Common myeloid progenitor, CD34-positive (primary cell): ENCODE measurements at regions not wholly inside any gene's neighbourhood (a gene's known extent, or its start where the extent isn't known, plus 50 kb on each side); places are given as distances from the start of the nearest gene placed in this dataset.

Experiments
- CTCF ChIA-PET: fragments of 350-600 bp; sonication (Branson Sonifier 250); formaldehyde crosslinking; loops from one replicate; lab custom pipeline; 2021; ENCODE audit warnings: antibody characterized with exemption; lab: Charles Lee
- POLR2A ChIA-PET: fragments of 350-600 bp; sonication (Branson Sonifier 250); formaldehyde crosslinking; loops from one replicate; lab custom pipeline; 2021; ENCODE audit warnings: antibody characterized with exemption; lab: Charles Lee
- DNase-seq, 3 donors: peaks; one replicate each; pipeline versions ENCODE4 v3.0.0 to v3.0.0-alpha.2; 2013
- H3K27ac ChIP-seq, 2 experiments: 1 replicate in 1 of 2; 2 replicates in 1 of 2; pipeline ENCODE4 v1.7.0; 2013; ENCODE audit warnings: inconsistent platforms in 2 of 2, low read length in 2 of 2, mild to moderate bottlenecking in 2 of 2, low read depth in 1 of 2, moderate library complexity in 1 of 2; ENCODE audit not compliant: severe bottlenecking in 2 of 2, insufficient read depth in 1 of 2, poor library complexity in 1 of 2
- H3K27me3 ChIP-seq, 5 experiments: replicated peaks in 2 of 5; 1 replicate in 3 of 5; 2 replicates in 2 of 5; pipeline versions ENCODE4 v1.6.1 to v1.7.0; 2013; ENCODE audit warnings: low read length in 4 of 5, mild to moderate bottlenecking in 2 of 5, moderate library complexity in 2 of 5, inconsistent platforms in 1 of 5; ENCODE audit not compliant: insufficient read depth in 5 of 5, control insufficient read depth in 4 of 5
- H3K36me3 ChIP-seq, 4 experiments: 1 replicate in 2 of 4; 2 replicates in 2 of 4; pipeline versions ENCODE4 v1.6.1 to v1.7.0; 2013; ENCODE audit warnings: low read length in 3 of 4, control low read depth in 1 of 4, mild to moderate bottlenecking in 1 of 4; ENCODE audit not compliant: control insufficient read depth in 4 of 4, insufficient read depth in 4 of 4
- H3K4me1 ChIP-seq, 4 experiments: 1 replicate in 3 of 4; 2 replicates in 1 of 4; pipeline versions ENCODE4 v1.6.1 to v1.7.1; 2013; ENCODE audit warnings: low read length in 3 of 4, mild to moderate bottlenecking in 3 of 4, control low read depth in 1 of 4, inconsistent platforms in 1 of 4, moderate library complexity in 1 of 4; ENCODE audit not compliant: control insufficient read depth in 4 of 4, insufficient read depth in 4 of 4; ENCODE audit errors: control extremely low read depth in 1 of 4
- H3K4me3 ChIP-seq, 7 experiments: 1 replicate in 4 of 7; 2 replicates in 3 of 7; pipeline versions ENCODE4 v1.5.1 to v1.7.0; 2013; ENCODE audit warnings: mild to moderate bottlenecking in 7 of 7, low read length in 6 of 7, moderate library complexity in 6 of 7, inconsistent platforms in 2 of 7, low read depth in 2 of 7, control low read depth in 1 of 7; ENCODE audit not compliant: insufficient read depth in 4 of 7, control insufficient read depth in 1 of 7; ENCODE audit errors: extremely low read depth in 1 of 7
- H3K9me3 ChIP-seq, 5 experiments: 1 replicate in 4 of 5; 2 replicates in 1 of 5; pipeline versions ENCODE4 v1.6.1 to v1.7.1; 2013; ENCODE audit warnings: low read length in 4 of 5, mild to moderate bottlenecking in 2 of 5, inconsistent platforms in 1 of 5, low read depth in 1 of 5, moderate library complexity in 1 of 5; ENCODE audit not compliant: control insufficient read depth in 4 of 5, insufficient read depth in 2 of 5; ENCODE audit errors: control extremely low read depth in 1 of 5
- WGBS: methylation state at CpG from one replicate; pipeline ENCODE4 v1.1.5; 2013; ENCODE audit not compliant: insufficient coverage; 5-methylcytosine and 5-hydroxymethylcytosine counted together

- Histone ChIP-seq H3K4me3 (no peak overlapping the region), H3K36me3 (no peaks in the 10 kb centered on the region), H3K27me3 (peaks cover 0 to 17% (median 2%) of the 10 kb centered on the region in 5 experiments), H3K9me3 (peaks cover 0 to 3% (median 0%) of the 10 kb centered on the region in 5 experiments), H3K27ac (no peak overlapping the region), H3K4me1 (no peaks in the 10 kb centered on the region)
- CTCF ChIA-PET, result interaction anchor here (1.1 kb wide), 1 partner anchor 13 kb away, joined by 3 read pairs; no protein-coding TSS in a partner anchor
- POLR2A ChIA-PET, result no interaction called here
- DNase-seq, result no peak
- WGBS, result 49% methylated on average over 3 of the region's 3 CpGs
Measured at GRCh38 chr1:4573526-4573925, 80.9 kb upstream of the AJAP1 start.

- H3K4me1 ChIP-seq, result no peaks in the 10 kb centered on the region
- H3K4me3 ChIP-seq, result no peak overlapping the region
- peaks cover 0 to 42% (median 17%) of the 10 kb centered on the region in 5 experiments for H3K27me3 ChIP-seq
- ChIA-PET POLR2A (no interaction called here), CTCF (no interaction called here)
- H3K27ac ChIP-seq, result no peak overlapping the region
- H3K9me3 ChIP-seq, result no peaks in the 10 kb centered on the region
- no peak for DNase-seq
- H3K36me3 ChIP-seq, result no peaks in the 10 kb centered on the region
- 57% methylated on average over 3 of the region's 5 CpGs for WGBS
Measured at GRCh38 chr1:4581807-4582206, 72.6 kb upstream of the AJAP1 start.

GRCh38 chr1:4584449-4584848, 70.0 kb upstream of the AJAP1 start:
- 96% methylated on average over 4 of the region's 5 CpGs for WGBS
- POLR2A ChIA-PET, result no interaction called here
- H3K36me3 ChIP-seq, result no peaks in the 10 kb centered on the region
- peaks cover 0 to 47% (median 17%) of the 10 kb centered on the region in 5 experiments for H3K27me3 ChIP-seq
- no peak for DNase-seq
- no peaks in the 10 kb centered on the region for H3K4me1 ChIP-seq
- no peak overlapping the region for H3K27ac ChIP-seq
- no peak overlapping the region for H3K4me3 ChIP-seq
- CTCF ChIA-PET, result interaction anchor here (1.0 to 2.9 kb wide), 3 partner anchors 9 to 19 kb away, joined by 3 to 8 read pairs (median 6); no protein-coding TSS in a partner anchor
- no peaks in the 10 kb centered on the region for H3K9me3 ChIP-seq

GRCh38 chr1:4585216-4585615, 69.2 kb upstream of the AJAP1 start:
- H3K4me1 ChIP-seq, result no peaks in the 10 kb centered on the region
- peaks cover 0 to 47% (median 17%) of the 10 kb centered on the region in 5 experiments for H3K27me3 ChIP-seq
- POLR2A ChIA-PET, result no interaction called here
- 9% methylated on average over 16 of the region's 17 CpGs for WGBS
- CTCF ChIA-PET, result interaction anchor here (1.0 to 2.9 kb wide), 5 partner anchors 9 to 54 kb away, joined by 3 to 8 read pairs (median 3); no protein-coding TSS in a partner anchor
- no peaks in the 10 kb centered on the region for H3K36me3 ChIP-seq
- H3K9me3 ChIP-seq, result no peaks in the 10 kb centered on the region
- no peak overlapping the region for H3K4me3 ChIP-seq
- peak; percentile 24 to 46 (median 42) for DNase-seq
- H3K27ac ChIP-seq, result no peak overlapping the region

GRCh38 chr1:4585705-4586104, 68.7 kb upstream of the AJAP1 start:
- Histone ChIP-seq H3K36me3 (no peaks in the 10 kb centered on the region), H3K27ac (no peak overlapping the region), H3K4me1 (no peaks in the 10 kb centered on the region), H3K27me3 (peaks cover 0 to 47% (median 16%) of the 10 kb centered on the region in 5 experiments), H3K9me3 (no peaks in the 10 kb centered on the region), H3K4me3 (no peak overlapping the region)
- ChIA-PET CTCF (interaction anchor here (1.0 to 1.4 kb wide), 3 partner anchors 18 to 54 kb away, joined by 3 to 6 read pairs (median 3); no protein-coding TSS in a partner anchor), POLR2A (no interaction called here)
- 63% methylated on average over 2 of the region's 6 CpGs for WGBS
- DNase-seq, result no peak

- Histone ChIP-seq H3K27me3 (peaks cover 0 to 47% (median 14%) of the 10 kb centered on the region in 5 experiments), H3K4me3 (no peak overlapping the region), H3K36me3 (no peaks in the 10 kb centered on the region), H3K9me3 (no peaks in the 10 kb centered on the region), H3K4me1 (no peaks in the 10 kb centered on the region), H3K27ac (no peak overlapping the region)
- ChIA-PET POLR2A (no interaction called here), CTCF (no interaction called here)
- 77% methylated on average over 6 of the region's 6 CpGs for WGBS
- DNase-seq, result no peak
Measured at GRCh38 chr1:4586611-4587160, 67.7 kb upstream of the AJAP1 start.

GRCh38 chr1:4587721-4588120, 66.7 kb upstream of the AJAP1 start:
- POLR2A ChIA-PET, result no interaction called here
- DNase-seq, result no peak
- Histone ChIP-seq H3K4me3 (no peak overlapping the region), H3K4me1 (no peaks in the 10 kb centered on the region), H3K9me3 (no peaks in the 10 kb centered on the region), H3K36me3 (no peaks in the 10 kb centered on the region), H3K27me3 (peaks cover 0 to 42% (median 10%) of the 10 kb centered on the region in 5 experiments), H3K27ac (no peak overlapping the region)
- WGBS, result 100% methylated on average over 2 of the region's 6 CpGs
- CTCF ChIA-PET, result no interaction called here
